SIG-M5 treated with dmso at 0.1 percent for 504 hours (cell line): ENCODE measurements at regions not wholly inside any gene's neighbourhood (a gene's known extent, or its start where the extent isn't known, plus 50 kb on each side); places are given as distances from the start of the nearest gene placed in this dataset.

Source experiments
- DNase-seq: peaks from one replicate; lab custom pipeline; 2025; ENCODE audit not compliant: unreplicated experiment; lab: John Stamatoyannopoulos, UW

DNA sequence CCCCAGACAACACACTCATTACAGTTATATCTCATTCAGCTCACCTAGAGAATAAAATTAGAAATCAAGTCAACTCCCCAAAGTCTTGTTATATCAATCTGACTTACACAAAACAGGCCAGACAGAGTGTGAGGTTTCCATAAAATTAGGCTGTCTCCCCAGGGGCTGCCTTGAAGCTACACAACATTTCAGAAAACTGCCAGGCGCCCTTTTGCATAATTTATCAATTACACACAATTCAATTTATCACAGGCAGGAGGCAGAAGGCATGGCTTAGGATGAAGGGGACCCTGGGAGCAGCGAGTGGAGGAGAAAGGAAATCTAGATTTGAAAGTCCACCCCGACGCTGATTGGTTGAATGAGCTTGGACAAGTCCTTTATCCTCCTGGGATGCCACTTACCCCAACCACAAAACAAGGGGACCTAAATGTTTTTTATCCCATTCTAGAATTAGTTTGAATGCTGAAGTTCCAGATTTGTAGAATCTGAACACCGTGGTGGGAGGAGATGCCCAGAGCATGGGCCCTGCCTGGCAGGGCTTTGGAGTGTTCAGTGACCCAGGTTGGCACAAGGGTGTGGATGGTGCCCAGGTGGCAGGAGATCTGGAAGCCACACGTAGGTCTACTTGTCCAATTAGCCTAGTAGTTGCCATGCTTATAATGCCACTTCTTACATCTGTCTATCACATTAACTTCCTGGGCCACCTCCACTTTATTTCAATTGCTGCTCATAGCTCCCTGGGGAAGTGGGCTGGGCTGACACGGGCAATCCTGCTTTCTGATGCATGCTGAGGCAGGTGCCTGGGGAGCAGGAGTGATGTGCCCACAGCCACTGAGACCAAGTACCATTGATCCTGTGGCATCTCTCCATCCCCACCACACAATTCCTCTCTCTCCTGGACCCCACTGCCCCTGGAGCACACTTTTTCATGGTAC, 119.8 kb upstream of the TLE3 start:
- DNase-seq = no peak

DNA sequence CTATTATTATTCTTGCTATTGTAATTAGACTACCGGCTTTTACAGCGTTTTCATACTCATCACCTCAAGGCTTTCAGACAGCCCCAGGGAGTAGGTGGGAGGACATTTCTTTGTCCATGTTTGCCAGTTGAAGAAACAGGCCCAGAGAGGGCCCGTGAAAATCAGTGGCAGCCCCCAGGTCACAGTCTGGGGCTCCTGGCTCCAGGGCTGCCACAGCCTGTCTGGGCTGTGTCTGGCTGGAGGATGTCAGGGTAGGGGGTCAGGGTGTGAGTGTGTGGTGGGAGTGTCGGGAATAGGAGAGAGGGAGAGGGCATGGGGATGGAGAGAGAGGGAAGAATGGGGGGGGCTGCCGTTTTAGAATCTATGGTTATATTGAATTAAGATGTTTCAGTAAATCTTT, 118.2 kb upstream of the TLE3 start:
- no peak for DNase-seq

DNA sequence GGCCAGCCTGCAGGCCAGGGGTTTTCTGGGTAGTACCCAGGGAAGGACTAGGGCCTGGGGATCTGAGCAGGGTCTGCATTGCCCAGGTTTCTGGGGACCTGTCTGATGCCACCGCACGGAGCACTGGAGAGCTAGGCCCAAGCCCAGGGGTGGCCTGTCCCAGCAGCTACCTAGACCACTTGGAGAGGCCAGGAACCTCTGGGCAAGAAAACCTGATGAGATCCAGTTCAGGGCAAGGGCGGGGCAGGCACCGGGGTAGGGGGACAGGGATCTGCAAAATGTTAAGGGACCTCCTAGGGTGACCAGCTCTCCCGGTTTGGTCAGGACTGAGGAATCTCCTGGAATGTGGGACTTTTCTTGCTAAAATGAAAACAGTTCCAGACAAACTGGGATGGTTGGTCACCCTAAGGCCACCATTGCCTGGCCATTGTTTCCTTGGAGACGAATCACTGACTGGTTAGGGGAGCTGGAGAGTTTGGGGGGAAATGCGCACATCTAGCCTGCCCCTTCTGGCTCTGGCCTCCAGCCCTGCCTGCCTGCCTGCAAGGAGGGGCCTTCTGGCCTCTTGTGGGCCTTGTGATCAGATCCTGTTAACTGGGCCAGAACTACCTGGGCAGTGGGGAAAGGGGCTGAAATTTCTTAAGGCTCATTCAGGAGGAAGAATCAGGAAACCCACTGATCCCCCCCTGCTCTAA, 117.4 kb upstream of the TLE3 start:
- DNase-seq = no peak

DNA sequence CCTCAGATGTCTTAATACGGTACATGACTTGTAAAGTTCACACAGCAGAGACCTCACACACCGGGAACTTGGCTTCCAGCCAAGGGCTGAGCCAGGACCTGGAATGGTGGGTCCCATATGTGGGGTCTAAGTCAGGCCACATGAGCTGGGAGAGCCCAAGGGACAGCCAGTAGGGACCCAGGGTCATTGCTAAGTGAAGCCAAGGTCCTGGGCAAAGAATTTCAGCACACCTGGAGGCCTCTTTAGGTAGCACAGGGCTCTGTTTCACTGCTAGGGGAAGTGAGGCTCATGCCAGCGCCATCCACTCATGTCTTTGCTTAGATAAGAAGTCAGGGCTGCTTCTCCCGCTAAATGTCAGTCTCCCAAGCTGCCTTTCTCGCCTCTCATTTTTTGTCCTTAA, 116.6 kb upstream of the TLE3 start:
- DNase-seq = no peak

DNA sequence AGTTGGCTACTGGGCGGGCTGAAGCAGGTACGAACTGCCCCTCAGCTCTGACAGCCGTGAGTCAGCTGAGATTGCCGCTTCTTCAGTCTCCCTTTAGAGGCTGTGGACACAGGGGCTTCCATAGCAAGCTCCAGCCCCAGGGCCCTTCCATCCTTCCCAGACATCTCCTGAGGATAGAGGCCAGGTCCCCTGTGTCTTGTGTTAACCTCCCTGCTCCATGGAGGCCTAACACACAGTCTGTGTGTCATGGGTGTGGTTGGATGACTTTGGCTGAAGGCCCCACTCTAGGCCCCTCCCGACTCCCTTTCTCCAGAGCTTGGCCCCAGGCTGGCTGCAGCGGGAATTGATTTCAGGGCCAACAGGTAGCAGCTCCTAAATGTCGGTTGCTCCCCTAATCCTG, 116.1 kb upstream of the TLE3 start:
- DNase-seq = no peak

DNA sequence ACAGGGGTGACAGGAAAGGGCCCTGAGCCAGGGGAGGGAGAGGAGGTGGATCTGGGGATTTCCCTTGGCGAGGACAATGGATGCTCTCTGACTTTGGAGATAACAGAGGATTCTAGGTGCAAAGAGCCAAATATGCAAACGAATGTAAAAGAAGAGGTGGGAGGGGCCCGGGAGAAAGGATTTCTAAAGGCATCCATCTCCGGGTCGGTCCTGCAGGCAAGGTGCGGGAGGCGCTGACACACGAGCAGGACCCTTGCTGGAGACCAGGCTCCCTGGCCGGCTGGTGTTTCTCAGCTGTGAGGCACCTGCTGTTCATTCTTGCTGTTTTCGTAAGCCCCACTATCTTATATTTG, 115.2 kb upstream of the TLE3 start:
- DNase-seq = no peak

DNA sequence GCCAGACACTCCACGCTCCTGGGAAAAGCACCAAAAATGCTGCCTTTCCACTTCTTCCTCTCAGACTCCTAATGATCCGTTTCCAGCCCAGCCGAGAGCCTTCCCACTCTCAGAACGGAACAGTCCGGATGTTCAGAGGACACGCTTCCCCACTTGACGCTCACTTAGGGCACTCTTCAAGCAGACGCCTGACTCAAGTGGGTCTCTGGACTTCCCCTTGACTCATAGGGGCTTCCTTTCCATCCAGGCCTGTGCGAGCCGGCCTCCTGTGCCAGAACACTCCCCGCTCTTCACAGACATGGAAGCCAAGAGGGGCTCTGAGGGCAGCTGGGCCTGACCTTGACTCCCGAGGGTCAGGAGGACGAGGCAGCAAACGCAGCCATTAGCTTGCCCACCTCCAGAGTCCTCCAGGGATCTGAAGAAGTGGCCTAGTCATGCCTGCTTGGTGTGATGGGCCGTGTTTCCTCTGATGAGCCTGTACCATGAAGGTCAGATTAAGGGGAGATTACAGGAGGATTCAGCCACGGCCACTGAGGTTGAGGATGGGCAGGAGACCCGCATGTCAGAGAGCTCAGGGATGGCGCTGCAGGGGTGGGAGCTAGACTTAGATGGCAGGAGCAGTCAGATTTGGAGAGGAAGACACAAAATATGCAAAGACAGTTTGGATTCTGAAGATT, 114.7 kb upstream of the TLE3 start:
- DNase-seq = no peak

DNA sequence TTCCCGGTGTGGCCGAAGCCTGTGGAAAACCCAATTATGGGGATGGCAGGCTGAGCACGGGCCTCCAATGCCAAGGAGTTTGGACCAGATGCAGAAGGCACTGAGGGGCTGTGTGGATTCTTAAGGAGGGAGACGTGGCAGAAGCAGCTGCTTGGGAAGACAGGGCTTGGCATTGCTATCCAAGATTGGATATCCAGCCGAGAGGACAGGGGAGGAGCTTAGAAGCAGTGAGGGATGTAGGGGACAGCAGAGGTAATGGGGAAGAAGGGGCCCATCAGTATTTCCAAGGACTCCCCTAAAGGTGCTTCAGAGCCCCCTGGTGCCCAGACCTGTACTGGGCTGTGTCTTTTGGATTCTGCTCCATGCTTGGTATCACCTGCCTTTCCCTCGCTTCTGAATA, 112.8 kb upstream of the TLE3 start:
- DNase-seq = no peak

DNA sequence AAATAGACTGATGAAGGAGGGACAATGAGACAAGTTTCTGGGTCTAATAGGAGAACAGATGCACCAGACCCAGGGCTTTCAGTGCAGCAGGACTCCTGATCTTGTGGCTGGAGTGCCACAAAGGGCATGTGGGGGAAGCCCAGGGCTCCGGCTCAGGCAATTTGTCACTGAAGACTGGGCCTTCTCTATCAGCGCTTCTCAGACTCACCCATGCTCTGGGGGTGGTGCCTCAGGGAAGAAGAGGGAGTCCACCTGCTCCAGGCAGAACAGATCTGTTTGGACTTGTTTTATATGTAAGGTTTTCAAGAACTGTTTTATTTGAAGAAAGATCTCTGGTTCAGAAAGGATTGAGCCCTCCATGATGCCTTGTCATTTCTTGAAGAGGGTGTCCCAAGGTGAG, 112.4 kb upstream of the TLE3 start:
- no peak for DNase-seq

DNA sequence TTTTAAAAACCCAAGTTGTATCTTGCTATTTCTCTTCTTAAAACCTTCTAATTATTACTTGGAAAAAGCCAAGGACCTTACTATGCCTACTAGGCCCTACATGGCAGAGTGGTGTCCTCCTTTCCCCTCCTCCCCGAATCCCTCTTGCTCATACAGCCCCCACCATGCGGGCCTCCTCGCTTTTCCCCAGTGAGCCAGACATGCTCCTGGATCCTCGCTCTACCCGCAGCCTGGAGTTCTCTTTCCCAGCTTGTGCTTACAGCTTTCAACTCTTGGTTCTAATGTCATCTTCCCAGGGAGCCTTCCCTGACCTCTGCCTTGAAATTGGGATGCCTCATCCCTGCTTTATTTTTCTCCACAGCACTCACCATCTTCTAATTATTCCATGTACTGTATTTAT, 111.8 kb upstream of the TLE3 start:
- DNase-seq = no peak

DNA sequence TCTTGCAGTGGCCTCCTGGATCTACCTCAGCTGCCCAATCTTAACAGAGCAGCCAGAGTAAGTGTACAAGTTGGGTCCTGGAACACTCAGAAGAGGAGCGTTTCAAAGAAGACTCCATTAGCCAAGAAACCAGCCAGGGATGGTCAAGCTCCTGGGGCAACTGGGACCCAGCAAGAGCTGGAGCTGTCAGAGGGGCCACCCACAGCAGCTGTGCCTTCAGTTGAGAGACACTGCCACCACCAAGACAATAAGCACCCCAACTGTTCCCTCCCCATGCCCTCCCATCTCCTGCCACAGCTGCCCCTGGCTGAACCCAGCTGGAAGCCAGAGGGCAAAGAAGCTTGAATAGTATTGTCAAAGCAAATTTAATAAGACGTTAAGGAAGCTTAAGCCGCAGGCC, 110.6 kb upstream of the TLE3 start:
- DNase-seq = no peak

DNA sequence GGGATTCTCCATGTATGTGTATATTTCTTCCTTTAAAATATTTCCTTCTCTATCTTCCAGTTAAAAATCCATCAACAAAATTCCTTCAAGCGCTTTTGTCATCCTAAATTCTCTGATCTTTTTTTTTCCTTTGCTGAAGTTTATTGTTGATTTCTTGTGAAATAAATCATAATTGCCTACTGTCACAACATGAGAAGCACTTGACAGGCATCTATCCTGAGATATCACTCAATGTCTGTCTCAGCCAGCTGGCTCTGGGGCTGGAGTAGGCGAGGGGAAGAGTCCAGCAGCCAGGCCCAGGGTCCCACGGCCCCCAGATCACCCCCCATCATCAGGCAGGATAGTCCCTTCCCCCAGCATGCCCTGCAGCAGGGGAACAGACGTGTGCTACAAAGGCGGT, 109.0 kb upstream of the TLE3 start:
- no peak for DNase-seq

DNA sequence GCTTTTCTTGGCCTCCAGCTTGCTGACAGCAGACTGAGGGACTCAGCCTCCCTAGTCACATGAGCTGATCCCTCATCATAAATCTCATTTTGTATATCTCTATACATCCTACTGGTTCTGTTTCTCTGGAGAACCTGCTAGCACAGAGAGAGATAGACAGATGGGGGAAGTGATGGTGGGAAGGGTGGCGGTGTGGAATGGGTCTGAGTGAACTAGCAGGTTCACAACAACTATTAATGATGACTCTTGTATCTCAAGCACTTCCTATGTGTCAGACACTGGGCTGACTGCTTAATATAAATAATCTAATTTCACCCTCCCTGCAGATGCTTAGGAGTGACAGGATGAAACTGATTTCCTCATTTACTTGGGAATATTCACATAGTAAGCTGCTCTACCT, 106.9 kb upstream of the TLE3 start:
- no peak for DNase-seq

DNA sequence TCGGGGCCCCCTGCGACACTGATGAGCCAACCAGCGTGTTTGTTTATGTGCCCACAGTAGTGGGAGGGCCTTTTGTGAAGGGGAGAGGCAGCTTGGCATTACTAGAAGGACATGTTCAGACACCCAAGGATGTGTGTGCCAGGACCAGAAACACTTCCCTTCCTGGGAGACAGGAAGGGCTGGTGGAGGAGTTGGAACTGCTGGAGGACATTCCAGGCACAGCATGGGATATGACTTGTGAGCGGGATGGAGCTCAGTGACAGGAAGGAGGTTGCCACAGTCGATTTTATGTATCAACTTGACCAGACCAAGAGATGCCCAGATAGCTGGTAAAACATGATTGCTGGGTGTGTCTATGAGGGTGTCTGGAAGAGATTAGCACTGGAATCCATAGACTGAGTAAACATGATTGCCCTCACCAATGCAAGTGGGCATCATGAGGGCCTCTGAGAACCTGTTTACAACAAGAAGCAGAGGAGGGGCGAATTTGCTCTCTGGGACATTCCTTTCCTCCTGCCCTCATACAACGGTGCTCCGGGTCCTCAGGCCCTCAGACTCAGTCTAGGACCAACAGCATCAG, 106.4 kb upstream of the TLE3 start:
- DNase-seq = no peak

DNA sequence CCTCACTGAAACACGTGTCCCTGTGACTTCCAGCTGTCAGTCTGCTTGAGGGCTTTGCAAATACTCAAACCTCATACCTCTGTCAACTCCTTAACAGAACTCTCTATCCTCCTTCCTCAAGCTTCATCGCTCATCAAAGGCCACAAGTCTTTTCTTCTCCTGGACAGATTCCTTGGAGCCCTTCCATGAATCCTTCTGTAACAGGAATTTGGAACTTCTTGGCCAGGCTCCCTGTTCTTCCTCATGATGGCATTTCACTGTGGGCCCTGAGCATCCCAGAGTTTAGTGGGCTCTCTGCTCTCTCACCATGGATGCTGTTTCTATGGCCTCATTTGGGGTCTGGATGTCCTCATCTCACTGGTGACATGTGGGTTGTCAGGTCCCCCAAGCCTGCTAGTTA, 105.0 kb upstream of the TLE3 start:
- DNase-seq = no peak

DNA sequence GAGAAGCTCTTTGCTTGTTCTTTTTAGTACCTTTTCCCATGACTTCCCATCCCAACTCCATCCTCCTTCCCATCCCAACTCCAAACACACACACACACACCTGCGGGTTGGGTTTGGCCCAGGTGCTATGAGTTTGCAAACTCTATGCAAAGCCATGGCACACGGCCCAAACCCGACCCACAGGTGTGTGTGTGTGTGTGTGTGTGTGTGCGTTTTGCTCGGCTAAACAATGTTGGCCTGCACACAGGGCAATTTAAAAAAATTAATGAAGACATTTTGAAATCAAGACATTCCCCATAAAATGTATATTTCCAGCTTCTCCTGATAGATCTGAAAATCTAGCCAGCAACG, 103.7 kb upstream of the TLE3 start:
- no peak for DNase-seq

DNA sequence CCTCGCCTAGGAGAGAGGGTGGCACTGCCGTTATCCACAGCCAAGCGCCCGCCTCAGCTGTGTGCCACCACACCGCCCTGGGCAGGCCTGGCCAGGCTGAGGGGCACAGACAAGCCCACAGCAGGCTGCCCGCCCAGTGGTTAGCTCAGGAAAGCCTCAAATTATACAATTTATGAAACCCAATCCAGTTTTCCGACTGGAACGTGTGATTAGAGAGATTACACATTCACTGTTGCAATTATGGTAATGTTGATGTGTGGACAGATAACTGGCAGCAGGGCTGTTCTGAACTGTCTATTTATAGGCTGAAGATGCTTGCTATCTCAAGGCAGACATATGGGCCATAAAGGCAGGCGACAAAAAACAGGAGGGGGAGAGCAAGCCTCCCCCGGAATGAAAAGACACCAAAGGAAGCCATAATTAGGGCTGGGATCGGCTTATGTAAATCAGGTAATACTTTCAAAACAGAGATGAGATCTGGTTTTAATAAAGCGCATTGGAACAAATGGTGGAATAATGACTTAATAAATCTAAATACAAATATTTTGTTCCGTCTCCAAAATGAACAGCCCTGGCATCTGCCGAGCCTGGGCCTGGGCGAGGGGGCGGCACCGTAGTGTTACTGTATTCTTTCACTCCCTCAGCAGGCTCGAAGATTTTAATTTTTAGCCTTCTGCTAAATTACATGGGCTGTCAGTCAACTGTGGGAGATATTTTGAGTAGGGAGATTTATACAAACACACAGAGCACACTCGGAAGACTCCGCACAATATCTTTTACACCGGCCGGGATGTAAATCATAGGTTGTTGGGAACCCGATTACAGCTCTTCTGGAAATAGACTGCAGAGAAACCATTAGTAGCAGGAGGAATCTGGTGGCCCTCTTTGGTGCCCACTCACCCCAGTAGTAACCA, 103.1 kb upstream of the TLE3 start:
- DNase-seq = no peak

DNA sequence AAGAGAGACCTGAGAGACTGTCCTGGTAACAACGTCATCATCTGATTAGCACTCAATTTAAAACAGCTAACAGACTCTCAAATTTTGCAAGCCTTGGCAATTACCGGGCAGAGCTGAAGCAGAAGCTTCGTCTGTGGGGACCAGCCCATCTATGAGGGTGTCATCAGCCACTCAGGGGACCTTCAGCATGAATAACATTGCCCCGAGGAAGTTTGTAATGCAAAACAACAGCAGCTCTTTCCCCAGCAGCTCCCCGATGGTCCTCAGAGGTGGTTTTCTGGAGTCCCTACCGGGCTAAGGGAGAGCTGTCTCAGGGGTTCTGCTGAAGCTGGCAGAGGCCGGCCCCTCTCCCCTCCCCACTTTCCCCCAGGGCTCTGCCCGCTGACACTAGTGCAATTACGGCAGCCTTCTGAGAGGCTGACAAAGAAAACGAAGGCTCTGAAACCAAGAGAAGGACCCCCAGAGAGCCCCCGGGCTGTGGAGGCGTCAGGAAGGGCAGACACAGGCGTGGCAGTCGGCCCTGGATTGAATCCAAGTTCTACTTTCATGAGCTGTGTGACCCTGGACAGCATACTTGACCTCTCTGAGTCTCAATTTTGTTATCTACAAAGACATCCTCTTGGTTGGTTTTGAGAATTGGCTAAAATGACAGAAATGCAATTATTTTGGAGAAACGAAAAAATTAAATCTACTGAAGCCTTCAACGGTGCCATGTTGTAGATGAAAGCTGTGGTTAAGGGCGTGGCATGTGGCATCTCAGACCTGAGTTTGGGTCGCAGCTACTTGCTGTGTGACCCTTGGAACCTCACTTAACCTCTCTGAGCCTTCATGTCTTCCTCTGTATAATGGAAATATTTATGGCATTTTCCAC, 102.1 kb upstream of the TLE3 start:
- DNase-seq = no peak

DNA sequence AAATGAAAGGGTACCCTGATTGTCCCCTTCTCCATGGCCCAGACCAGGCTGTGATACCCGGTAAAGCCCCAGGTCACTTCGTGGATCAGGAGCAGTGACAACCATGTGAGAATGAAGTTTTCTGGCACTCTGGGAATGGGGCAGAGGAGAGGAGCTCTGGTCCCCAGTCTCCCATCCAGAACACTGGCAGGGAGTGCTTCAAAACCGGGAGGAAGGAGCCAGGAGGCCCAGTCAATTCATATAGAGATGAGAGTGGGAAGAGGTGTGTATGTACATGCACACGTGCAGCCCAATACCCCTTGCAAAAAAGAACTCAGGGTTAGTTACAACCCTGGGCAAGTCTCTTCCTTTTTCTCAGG, 101.4 kb upstream of the TLE3 start:
- no peak for DNase-seq
